NCI-H748 (cell line): ENCODE measurements at regions not wholly inside any gene's neighbourhood (a gene's known extent, or its start where the extent isn't known, plus 50 kb on each side); places are given as distances from the start of the nearest gene placed in this dataset.

Source experiments
- DNase-seq: peaks from one replicate; lab custom pipeline; 2025; ENCODE audit not compliant: unreplicated experiment; lab: John Stamatoyannopoulos, UW

- DNase-seq = no peak
These were observed 281.9 kb downstream of the USP25 start for GRCh38 chr21:16011719-16012118.

GRCh38 chr21:16013570-16013969 is 283.8 kb downstream of the USP25 start:
- DNase-seq = no peak

- no peak for DNase-seq
These were observed 291.1 kb downstream of the USP25 start for GRCh38 chr21:16020878-16021277.

DNA sequence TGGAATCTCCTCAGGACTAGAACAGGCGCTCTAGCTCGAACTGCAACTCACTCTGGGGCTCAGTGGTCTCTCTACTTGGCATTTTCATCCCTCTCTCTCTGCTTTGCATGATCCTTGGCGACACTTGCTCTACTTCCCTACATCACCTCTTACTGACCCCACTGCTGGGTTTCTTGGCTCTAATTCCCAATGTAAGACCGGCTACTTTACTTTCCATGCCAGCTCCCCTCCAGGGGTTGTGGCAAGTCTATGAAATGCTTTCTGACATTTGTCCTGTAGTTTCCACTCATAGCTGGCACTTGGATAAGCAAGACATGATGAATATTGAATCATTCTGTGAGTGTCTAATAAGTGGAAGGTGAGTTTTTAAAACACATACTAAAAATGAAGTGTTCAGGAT is 292.3 kb downstream of the USP25 start:
- no peak for DNase-seq

GRCh38 chr21:16022921-16023320 is 293.1 kb downstream of the USP25 start:
- no peak for DNase-seq

GRCh38 chr21:16028142-16028541 is 298.4 kb downstream of the USP25 start:
- no peak for DNase-seq

GRCh38 chr21:16028941-16029464 is 299.2 kb downstream of the USP25 start:
- DNase-seq = no peak

- no peak for DNase-seq
These were observed 303.4 kb downstream of the USP25 start for GRCh38 chr21:16033193-16033592.

DNA sequence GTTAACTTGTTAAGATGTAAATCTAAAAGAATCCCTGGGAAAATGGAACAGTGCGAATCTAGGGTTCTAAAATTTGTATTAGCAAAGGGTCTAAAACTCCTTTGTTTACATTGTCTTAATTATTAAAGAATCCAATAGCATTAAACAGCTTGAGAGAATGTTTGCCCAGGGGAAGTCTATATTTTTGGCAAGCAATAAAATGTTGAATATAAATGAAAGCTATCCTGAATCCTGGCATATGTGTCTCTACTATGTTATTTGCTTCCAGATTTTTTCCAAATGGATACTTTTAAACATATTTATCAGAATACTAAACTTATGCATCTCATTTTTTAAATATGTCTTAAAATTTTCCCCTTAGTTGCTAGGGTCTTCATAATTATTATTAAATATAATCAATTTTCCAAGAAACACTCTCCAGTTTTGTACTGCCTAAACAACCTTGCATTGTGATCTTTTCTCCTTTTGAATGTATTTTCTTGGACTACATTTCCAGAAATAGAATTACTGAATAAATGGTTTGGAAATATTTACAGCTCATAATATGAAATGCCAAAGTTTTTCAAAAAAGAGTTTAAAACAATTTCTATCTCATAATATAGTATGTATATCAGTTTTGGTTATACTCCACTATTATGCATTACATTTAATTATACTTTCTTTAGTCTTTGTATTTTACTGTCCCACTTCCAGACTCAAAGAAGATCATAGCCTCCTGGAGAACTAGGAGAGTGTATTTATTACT is 304.8 kb downstream of the USP25 start:
- no peak for DNase-seq

DNA sequence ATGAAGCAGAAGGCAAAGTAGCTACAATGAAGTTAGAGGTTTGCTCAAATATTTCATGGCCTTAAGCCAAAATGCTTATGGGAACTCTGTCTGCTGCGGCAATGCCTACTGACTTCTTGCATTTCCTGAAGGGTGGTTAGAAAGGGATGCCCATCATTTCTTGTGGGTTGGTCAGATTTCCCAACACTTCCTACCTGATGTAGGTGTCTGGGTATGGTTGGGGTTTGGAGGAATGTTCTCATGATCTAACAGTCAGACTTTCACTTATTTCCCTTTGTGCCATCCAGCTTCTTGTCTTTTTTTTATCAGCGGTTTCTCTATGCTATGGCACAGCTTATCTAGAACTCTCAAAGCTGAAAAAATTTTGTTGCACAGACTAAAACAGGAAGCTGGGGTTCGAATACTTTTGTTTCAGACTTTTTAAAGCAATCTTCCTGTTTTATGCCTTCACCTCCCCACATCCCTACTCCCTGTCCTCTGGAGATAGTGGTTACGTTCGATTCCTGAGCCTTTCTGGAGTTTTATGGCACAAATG is 307.7 kb downstream of the USP25 start:
- DNase-seq = no peak

- no peak for DNase-seq
These were observed 310.8 kb downstream of the USP25 start for GRCh38 chr21:16040601-16041000.

DNA sequence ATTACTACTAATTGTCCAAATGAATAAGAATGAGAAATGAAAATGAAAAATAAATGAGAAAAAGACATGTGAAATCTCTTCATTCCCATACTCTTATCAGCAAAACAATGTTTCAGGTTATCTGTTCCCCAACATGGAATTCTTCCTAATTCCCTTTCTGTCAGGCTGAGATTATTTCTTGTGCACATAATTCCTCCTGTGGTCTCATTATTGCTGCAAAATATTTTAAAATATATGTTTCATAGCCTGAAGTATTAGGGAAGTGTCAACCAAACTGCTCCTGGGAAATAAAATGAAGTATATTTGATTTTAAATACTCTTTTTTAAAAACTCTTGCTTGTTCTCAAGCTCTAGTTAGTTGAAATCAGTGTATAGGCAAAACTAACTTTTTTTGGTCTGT is 314.9 kb downstream of the USP25 start:
- DNase-seq = no peak

GRCh38 chr21:16046656-16047330 is 317.0 kb downstream of the USP25 start:
- no peak for DNase-seq

- no peak for DNase-seq
These were observed 318.1 kb downstream of the USP25 start for GRCh38 chr21:16047904-16048303.

DNA sequence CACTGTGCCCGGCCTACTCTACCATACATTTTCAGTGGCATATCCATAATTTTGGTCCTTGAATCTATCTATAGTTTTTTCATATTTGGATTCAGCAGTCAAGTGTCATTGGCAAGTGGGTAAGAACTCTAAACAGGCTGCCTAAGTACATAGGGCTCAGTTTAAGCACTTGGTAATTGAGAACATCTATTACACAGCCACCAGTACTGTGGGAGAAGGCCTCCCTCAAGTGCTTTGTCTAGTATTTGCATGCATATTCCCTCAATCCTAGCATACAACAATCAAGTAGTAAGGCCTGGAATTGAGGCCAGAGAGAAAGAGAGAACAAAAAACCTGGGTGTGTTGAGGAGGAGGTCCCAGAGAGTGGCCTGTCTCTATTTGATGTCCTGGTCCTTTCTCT is 325.2 kb downstream of the USP25 start:
- DNase-seq = no peak

GRCh38 chr21:16058896-16059295 is 329.1 kb downstream of the USP25 start:
- no peak for DNase-seq

- DNase-seq = no peak
These were observed 330.2 kb downstream of the USP25 start for GRCh38 chr21:16059981-16060380.

DNA sequence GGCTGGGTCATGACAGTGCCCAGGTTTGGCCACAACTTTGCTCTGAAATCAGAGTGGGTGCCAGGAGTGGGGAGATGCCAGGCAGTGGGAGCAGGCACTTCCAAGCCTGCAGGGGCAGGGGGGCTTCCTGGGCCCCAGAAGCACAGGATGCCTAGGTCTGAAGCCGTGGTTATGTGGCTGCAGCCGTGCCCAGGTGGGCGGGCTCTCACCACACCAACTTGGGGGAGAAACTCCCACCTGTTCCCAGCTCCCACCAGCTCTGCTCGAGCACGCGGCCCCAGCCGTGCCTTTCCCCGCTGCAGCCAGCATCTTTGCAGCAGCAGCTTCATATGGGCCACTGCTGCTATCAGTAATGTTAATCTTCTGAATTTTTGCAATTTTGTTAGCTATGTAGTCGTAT is 331.4 kb downstream of the USP25 start:
- DNase-seq = no peak

- DNase-seq = no peak
These were observed 339.7 kb downstream of the USP25 start for GRCh38 chr21:16069178-16070112.

DNA sequence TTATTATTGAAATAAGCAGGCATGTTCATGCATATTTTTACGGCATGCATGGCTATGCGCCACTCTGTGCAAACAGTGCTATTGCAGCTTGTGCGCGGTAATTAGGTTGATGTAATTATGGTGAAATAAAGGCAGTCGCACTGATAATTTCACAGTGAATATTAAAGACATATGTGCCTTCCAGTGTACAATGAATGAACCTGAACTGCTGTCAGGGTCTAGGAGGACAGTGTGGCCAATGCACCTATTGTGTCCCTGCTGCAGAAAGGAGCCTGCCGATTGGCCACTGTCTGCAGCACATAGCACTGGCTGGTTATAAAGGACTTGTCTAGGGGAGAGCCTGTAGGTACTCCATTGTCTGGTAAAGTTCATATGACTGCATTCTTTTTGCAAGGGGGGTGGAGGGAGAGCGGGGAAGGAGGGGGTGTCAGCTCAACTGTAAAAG is 340.4 kb downstream of the USP25 start:
- DNase-seq = peak; percentile 4

GRCh38 chr21:16071092-16071491 is 341.3 kb downstream of the USP25 start:
- no peak for DNase-seq
